ENCODE measurements at regions not wholly inside any gene's neighbourhood (a gene's known extent, or its start where the extent isn't known, plus 50 kb on each side); places are given as distances from the start of the nearest gene placed in this dataset.

DNA sequence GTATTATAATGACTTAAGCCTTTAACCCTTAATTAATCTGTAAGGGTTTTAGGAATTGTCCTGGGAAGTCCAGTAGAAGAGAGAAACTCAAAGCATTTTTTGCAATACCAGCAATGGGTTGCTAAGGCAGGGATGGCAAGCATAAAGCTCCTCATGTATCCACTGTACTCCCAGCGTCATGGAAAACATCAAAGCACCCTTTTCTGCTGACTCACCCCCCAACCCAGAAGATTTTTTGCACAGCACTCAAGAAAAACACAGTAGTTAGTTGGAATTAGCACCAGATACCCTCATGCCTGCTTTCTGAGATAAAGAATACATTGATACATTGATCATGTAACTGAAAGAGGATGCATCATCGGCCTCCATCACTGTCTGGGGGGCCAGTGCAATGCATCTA lies 199.1 kb upstream of the CNOT2 start:
- Histone ChIP-seq H3K27me3 (no peaks in the 10 kb centered on the region), H3K27ac (no peak overlapping the region), H3K4me1 (peaks cover 0 to 40% (median 7%) of the 10 kb centered on the region in 3 donors), H3K9me3 (no peaks in the 10 kb centered on the region), H3K36me3 (no peaks in the 10 kb centered on the region), H3K4me3 (no peak overlapping the region)
- intact Hi-C loops (cut with DNase I), result no loop called here
- 60 to 64% methylated on average over 2 of the region's 2 CpGs for WGBS, 2 donors
- TF ChIP-seq POLR2A (IDR thresholded peaks at IDR 0.05), result no peak
- TF ChIP-seq, protein P1, sequence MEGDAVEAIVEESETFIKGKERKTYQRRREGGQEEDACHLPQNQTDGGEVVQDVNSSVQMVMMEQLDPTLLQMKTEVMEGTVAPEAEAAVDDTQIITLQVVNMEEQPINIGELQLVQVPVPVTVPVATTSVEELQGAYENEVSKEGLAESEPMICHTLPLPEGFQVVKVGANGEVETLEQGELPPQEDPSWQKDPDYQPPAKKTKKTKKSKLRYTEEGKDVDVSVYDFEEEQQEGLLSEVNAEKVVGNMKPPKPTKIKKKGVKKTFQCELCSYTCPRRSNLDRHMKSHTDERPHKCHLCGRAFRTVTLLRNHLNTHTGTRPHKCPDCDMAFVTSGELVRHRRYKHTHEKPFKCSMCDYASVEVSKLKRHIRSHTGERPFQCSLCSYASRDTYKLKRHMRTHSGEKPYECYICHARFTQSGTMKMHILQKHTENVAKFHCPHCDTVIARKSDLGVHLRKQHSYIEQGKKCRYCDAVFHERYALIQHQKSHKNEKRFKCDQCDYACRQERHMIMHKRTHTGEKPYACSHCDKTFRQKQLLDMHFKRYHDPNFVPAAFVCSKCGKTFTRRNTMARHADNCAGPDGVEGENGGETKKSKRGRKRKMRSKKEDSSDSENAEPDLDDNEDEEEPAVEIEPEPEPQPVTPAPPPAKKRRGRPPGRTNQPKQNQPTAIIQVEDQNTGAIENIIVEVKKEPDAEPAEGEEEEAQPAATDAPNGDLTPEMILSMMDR (IDR thresholded peaks at IDR 0.05), result no peak
- no peak for DNase-seq

DNA sequence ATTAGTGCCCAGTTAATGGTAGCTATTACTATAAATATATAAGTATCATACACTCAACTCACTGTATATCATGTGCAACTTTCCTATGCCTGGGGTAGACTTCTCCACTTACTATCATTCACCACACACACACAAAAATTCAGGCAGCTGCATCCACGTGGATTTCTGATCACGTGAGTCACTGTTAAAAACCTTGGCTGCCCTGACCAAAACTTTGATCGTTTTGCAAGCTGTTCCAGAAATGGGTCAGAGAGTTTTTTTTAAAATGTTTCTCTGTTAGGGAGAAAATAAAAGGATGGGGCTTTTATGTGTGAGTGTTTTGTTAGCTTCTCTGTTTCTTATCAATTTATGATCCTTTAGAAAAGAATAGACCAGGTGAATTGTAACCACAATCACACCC lies 198.2 kb upstream of the CNOT2 start:
- DNase-seq, result no peak
- Histone ChIP-seq H3K36me3 (no peaks in the 10 kb centered on the region), H3K27me3 (no peaks in the 10 kb centered on the region), H3K9me3 (no peaks in the 10 kb centered on the region), H3K4me3 (no peak overlapping the region), H3K27ac (no peak overlapping the region), H3K4me1 (peaks cover 0 to 49% (median 13%) of the 10 kb centered on the region in 3 donors)
- intact Hi-C loops (cut with DNase I), result no loop called here
- 17 to 25% methylated on average over 3 of the region's 3 CpGs for WGBS, 2 donors
- TF ChIP-seq, protein P1 (IDR thresholded peaks at IDR 0.05), result no peak
- no peak for TF ChIP-seq POLR2A (IDR thresholded peaks at IDR 0.05)

DNA sequence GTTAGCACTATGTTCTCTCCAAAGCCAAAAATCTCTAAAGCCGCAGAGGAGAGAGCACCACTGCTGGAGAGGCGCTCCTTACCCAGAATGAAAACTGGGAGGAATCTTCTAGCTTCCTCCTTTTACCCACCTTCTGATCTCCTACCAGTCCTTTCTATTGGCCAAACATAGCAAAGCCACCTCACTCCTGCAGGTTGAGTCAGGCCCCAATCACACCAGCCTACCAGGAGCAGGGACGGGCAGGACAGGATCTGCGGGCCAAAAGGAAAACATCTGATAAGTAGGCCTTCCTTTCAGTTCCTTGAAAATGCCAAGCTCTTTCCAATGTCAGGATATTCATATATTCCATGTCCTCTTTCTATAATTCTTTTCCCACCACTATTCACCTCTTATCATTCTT lies 197.7 kb upstream of the CNOT2 start:
- H3K4me3 ChIP-seq, result no peak overlapping the region
- WGBS, 2 donors, result 54% methylated on average over 4 of the region's 4 CpGs
- no peak overlapping the region for H3K27ac ChIP-seq
- no peaks in the 10 kb centered on the region for H3K27me3 ChIP-seq
- no peaks in the 10 kb centered on the region for H3K36me3 ChIP-seq
- DNase-seq, result no peak
- no peak for TF ChIP-seq POLR2A (IDR thresholded peaks at IDR 0.05)
- TF ChIP-seq, protein P1 (IDR thresholded peaks at IDR 0.05), result no peak
- H3K9me3 ChIP-seq, result no peaks in the 10 kb centered on the region
- intact Hi-C loops (cut with DNase I), result no loop called here
- H3K4me1 ChIP-seq, result peaks cover 0 to 54% (median 14%) of the 10 kb centered on the region in 3 donors

DNA sequence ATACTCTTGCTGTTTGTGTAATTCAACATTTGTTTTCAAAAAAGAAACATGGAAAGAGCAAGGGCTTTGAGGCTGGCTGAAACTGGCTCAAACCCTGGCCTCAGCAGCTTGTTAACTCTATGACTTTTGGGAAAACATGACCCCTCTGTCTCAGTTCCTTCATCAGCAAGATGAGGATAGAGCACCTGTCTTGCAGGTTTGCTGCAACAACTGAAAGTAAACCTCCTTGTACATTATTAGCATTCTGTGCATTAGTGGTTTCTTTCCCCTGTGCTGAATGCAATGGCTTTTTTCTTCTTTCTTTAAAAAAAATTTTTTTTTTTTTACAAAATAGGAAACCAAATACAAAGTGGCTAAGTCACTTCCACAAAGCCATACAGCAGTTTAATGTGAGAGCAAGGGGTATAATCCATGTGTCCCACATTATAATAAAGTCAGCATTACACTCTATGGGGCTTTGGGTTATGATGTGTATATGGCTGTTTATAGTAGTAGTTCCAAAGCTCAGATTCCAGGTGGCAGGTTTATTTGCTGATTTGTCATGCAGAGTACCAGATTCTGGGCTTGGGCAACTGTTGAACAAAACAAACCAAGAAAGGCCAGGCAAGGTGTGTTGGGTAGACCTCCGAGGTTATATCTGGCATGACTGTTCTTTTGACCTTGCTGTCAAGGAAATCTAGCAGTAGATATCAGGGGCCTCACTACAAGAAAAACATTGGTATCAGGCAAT lies 194.5 kb upstream of the CNOT2 start:
- Histone ChIP-seq H3K4me3 (no peak overlapping the region), H3K9me3 (no peaks in the 10 kb centered on the region), H3K36me3 (no peaks in the 10 kb centered on the region), H3K4me1 (peaks cover 0 to 64% (median 10%) of the 10 kb centered on the region in 3 donors), H3K27me3 (no peaks in the 10 kb centered on the region), H3K27ac (peak overlapping the region; percentile 16 to 71 (median 45))
- WGBS, 2 donors, result 90 to 100% methylated on average over 1 of the region's 1 CpG
- intact Hi-C loops (cut with DNase I), result no loop called here
- DNase-seq, result no peak
- TF ChIP-seq POLR2A (IDR thresholded peaks at IDR 0.05), result no peak
- TF ChIP-seq, protein P1 (IDR thresholded peaks at IDR 0.05), result no peak

DNA sequence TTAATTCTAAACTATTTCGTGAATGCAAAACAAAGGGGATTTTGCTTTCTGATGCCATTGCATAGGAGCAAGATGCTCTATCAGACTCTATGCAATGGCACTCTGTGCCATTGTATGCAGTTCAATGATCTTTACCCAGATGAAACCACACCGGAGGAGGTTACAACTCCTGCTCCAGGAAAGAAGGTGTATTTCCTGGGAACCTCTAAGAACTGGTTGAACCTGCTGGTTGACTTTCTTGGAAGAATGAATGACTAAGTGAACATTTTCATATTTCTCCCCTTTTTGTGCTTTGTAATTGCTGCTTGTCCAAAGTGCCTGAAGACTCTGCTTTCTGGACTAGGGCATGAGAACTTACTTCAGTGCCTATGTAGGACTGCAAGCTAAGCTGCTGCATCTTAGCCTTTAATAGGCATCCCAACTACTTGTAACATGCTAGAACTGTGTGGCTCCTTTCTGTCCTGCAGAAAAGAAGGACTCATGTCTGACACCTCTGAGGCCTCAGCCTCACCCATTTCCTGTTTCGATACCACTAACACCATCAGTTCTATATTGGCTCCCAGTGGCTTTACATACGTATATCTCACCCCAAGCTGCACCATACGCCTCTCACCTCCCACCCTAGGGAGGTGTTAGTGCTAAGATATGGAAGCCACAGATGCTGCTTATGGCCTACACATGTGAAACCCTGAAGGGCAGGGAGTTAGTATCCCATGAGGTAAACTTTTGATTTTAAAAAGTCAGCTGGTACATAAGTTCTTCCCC lies 193.5 kb upstream of the CNOT2 start:
- Histone ChIP-seq H3K27me3 (no peaks in the 10 kb centered on the region), H3K4me1 (peaks cover 0 to 61% (median 9%) of the 10 kb centered on the region in 3 donors), H3K4me3 (no peak overlapping the region), H3K9me3 (no peaks in the 10 kb centered on the region), H3K36me3 (no peaks in the 10 kb centered on the region), H3K27ac (peak overlapping the region; percentile 53 to 71 (median 62))
- TF ChIP-seq POLR2A (IDR thresholded peaks at IDR 0.05), result no peak
- TF ChIP-seq, protein P1 (IDR thresholded peaks at IDR 0.05), result no peak
- 44 to 45% methylated on average over 5 of the region's 5 CpGs for WGBS, 2 donors
- intact Hi-C loops (cut with DNase I), result no loop called here
- DNase-seq, result no peak
